B cell (primary cell): ENCODE measurements at regions not wholly inside any gene's neighbourhood (a gene's known extent, or its start where the extent isn't known, plus 50 kb on each side); places are given as distances from the start of the nearest gene placed in this dataset.

Experiments used
- CTCF ChIP-seq: fragments of 200-600 bp; IDR thresholded peaks from one replicate; pipeline ENCODE4 v1.8.0; 2022; ENCODE audit warnings: antibody characterized with exemption, mild to moderate bottlenecking
- EZH2 ChIP-seq: IDR thresholded peaks from 2 replicates; pipeline ENCODE4 v1.6.1; 2012; ENCODE audit warnings: borderline replicate concordance, low read depth, mild to moderate bottlenecking, moderate library complexity, low read length; ENCODE audit not compliant: insufficient read depth, poor library complexity, severe bottlenecking

GRCh38 chr2:220512419-220512818 is 885.0 kb downstream of the SLC4A3 start:
- TF ChIP-seq CTCF (no peak), EZH2 (no peak)
